ENCODE measurements at regions not wholly inside any gene's neighbourhood (a gene's known extent, or its start where the extent isn't known, plus 50 kb on each side); places are given as distances from the start of the nearest gene placed in this dataset.

DNA sequence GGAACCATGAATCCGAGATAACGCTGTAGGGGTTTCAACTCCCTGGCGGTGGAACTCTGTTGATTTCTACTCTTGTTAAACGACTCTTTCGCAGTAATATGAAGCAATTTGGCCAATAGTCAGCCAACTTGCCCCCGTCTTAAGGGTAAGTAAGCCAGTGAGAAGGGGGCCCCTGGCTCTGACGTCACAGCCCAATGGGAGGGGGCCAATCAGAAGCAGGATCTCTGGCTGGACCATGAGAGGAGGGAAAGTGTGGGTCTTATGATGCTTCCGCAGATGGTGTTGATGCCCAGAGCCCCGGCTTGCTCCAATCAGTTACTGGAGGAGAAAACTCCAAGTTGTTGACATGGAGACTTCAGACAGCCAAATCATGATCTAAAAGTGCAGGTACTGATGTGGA lies 242.4 kb downstream of the BMP7 start:
- TF ChIP-seq POLR2AphosphoS5 (IDR thresholded peaks at IDR 0.05; ENCODE audit: borderline replicate concordance, low read depth, low read length) (no peak), EZH2 (IDR thresholded peaks at IDR 0.05) (no peak), FOXP2 (optimal IDR thresholded peaks at IDR 0.05; ENCODE audit: control extremely low read depth, extremely low read length, insufficient read depth) (no peak)
